ENCODE measurements at regions not wholly inside any gene's neighbourhood (a gene's known extent, or its start where the extent isn't known, plus 50 kb on each side); places are given as distances from the start of the nearest gene placed in this dataset.

- no peak for DNase-seq (ENCODE audit: low read depth)
These were observed 207.7 kb upstream of the CTAGE1 start for GRCh38 chr18:22625406-22625805.

DNA sequence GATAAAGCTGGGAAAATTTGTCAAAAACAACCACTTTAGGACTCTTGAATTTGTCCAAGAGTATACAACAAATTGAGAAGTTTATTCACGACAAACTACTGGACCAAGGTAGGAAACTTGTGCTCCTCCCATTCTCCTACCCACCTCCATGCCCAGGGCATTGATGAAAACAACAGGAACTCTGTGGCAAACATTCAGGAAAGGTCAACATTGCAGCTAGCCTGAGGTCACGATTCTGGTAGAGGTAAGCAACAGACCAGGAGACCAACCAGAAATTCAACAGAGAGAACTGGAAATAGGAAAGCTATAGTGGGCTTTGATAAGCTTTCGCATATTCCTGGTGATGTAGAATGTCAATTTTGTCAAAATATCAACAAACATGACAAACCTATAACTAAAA lies 209.1 kb upstream of the CTAGE1 start:
- DNase-seq (ENCODE audit: low read depth): no peak

GRCh38 chr18:22627506-22627905 lies 209.8 kb upstream of the CTAGE1 start:
- DNase-seq (ENCODE audit: low read depth): no peak

DNA sequence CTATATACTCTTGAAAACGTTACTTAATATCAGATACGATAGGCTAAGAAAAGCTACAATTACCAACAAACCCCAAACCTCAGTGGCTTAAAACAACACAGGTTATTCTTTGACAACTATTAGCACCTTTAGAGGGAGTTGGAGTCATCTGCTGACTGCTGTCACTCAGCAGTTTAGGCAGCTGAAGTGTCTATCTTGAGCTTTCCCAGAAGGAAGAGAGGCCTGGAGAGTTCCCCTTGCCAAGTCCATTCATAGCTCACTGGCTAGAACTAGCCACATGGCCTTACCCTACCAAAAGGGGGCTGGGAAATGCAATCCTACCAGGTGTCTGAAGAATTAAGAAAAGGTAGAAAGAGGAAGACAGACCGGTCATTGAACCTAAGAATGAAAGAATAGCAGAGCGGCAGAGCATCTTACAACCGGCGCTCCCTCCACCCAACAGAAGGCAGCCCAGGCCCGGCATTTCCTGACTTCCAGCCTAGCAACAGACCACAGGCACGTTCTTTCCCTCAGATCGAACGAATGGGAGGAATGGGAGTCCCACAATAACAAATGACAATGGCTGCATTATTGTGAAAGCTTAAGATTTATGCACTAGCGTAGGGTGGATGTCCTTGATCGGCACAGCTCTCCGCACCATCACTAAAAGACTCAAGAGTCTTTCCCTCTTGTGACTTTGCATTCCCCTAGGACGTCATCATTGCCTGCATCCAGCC lies 211.2 kb upstream of the CTAGE1 start:
- no peak for DNase-seq (ENCODE audit: low read depth)

- no peak for DNase-seq (ENCODE audit: low read depth)
These were observed 213.3 kb upstream of the CTAGE1 start for GRCh38 chr18:22630980-22631379.

DNA sequence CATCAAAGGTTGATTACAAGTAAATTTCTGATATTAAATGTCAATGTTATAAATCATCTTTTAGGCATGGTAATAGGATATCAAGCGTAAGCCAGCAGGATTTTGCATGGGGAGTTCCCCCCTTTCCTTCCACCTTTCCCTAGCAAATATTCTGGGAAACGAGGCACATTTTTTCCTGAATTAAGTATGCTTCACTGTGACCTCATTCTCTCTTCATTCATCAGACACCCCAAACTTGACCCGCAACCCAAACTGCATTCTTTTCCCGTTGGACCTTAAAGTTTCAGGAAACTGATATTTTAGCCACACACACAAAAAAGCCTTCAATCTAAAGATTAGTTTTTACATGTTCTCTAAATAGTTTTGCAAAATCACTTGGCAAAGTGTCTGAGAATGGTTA lies 214.5 kb upstream of the CTAGE1 start:
- DNase-seq (ENCODE audit: low read depth): no peak

- no peak for DNase-seq (ENCODE audit: low read depth)
These were observed 216.7 kb upstream of the CTAGE1 start for GRCh38 chr18:22634464-22634863.

DNA sequence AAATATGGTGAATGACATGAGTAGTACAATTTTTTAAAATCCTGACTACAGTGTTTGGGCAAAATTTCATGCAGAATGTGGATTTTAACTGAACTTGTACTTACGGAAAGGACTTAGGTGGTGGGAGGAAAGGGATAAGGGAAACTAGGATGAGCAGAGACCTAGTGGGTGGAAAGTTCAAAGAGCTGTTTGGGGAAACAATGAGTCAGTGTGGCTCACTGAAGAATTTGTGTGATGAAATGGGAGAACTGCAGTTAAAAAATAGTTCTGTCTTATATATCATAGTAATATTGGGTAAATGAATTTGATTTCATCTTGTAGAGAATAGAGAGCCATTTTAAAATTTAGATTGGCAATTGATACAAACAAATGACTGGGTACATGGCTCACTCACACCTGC lies 220.1 kb upstream of the CTAGE1 start:
- DNase-seq (ENCODE audit: low read depth): peak; percentile 70

DNA sequence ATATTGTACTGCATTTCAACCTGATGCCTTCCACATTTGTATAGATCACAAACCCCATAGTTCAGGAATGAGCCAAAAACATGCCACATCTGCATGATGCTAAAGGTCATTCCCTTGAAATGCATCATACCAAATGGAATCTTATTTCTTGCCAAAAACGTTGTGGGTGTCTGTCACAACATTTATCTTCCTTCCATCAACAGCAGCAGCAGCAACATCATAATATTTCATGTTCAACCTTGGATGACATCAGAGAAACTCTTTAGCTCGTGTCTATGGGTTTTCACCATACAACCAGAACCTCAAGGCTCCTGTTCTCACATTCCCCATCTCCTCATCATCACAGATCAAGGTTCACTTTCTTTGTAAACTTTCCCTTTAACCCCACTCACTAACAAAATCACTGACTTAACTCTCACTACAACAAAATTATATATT lies 221.3 kb upstream of the CTAGE1 start:
- DNase-seq (ENCODE audit: low read depth): peak; percentile 89

- no peak for DNase-seq (ENCODE audit: low read depth)
These were observed 221.8 kb upstream of the CTAGE1 start for GRCh38 chr18:22639561-22639960.

- no peak for DNase-seq (ENCODE audit: low read depth)
These were observed 222.6 kb upstream of the CTAGE1 start for GRCh38 chr18:22640281-22640842.

- no peak for DNase-seq (ENCODE audit: low read depth)
These were observed 224.2 kb upstream of the CTAGE1 start for GRCh38 chr18:22641958-22642357.

GRCh38 chr18:22643731-22644130 lies 226.0 kb upstream of the CTAGE1 start:
- DNase-seq (ENCODE audit: low read depth): peak; percentile 50

DNA sequence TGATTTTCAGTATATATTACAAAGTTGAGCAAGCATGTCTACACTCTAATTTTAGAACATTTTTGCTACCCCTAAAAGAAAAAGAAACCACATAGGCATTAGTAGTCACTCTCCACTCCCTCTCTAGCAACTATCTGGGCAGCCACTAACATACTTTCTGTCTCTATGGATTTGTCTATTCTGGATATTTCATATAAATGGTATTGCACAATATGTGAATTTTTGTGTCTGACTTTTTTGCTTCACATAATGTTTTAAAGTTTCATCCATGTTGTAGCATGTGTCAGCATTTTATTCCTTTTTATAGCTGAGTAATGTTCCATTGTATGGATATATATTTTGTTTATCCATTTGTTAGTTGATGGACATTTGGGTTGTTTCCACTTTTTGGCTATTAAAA lies 232.5 kb upstream of the CTAGE1 start:
- DNase-seq (ENCODE audit: low read depth): peak; percentile 29

DNA sequence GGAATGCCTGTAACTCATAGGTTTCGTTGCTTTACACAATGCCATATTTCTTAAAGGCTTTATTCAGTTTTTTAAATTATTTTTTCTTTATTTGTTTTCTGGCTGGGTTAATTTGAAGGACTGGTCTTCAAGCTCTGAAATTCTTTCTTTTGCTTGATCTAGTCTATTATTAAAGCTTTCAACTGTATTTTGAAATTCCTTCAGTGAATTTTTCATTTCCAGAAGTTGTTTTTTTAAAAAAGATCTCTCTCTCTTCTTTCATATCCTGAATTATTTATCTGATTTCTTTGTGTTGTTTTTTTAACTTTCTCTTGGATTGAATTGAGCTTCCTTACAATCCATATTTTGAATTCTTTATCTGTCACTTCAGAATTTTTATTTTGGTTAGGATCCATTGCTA lies 239.9 kb upstream of the CTAGE1 start:
- DNase-seq (ENCODE audit: low read depth): no peak

GRCh38 chr18:22658318-22658717 lies 240.6 kb upstream of the CTAGE1 start:
- DNase-seq (ENCODE audit: low read depth): no peak

DNA sequence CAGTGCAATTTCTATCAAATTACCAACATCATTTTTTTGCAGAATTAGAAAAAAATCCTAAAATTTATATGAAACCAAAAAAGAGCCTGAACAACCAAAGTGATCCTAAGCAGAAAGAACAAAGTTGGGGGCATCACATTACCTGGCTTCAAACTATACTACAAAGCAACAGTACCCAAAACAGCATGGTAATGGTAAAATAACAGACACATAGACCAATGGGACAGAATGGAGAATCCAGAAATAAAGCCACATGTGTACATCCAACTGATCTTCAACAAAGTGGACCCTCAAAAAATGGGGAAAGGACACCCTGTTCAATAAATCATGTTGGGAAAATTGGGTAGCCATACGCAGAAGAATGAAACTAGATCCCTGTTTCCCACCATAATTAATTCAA lies 245.7 kb upstream of the CTAGE1 start:
- no peak for DNase-seq (ENCODE audit: low read depth)

- no peak for DNase-seq (ENCODE audit: low read depth)
These were observed 248.8 kb upstream of the CTAGE1 start for GRCh38 chr18:22666411-22666940.

DNA sequence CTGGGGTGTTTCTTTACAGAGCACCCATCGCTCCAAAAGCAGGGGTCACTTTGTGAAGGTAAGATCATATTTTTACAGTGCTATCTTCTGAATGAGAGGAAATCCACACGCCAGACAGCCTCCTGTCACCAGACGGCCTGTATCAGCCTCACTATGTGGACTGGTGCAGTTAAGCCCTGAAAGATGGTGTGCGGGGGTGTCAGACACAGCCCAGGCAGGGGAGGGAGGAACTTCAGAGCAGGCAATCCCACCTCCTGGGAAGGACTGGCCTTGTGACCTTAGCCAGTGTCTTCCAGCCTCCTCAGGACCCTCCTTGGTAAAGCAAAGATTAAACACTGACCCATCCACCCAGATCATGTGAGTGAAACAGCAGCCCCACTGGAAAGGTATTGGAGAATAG lies 249.4 kb upstream of the CTAGE1 start:
- no peak for DNase-seq (ENCODE audit: low read depth)

DNA sequence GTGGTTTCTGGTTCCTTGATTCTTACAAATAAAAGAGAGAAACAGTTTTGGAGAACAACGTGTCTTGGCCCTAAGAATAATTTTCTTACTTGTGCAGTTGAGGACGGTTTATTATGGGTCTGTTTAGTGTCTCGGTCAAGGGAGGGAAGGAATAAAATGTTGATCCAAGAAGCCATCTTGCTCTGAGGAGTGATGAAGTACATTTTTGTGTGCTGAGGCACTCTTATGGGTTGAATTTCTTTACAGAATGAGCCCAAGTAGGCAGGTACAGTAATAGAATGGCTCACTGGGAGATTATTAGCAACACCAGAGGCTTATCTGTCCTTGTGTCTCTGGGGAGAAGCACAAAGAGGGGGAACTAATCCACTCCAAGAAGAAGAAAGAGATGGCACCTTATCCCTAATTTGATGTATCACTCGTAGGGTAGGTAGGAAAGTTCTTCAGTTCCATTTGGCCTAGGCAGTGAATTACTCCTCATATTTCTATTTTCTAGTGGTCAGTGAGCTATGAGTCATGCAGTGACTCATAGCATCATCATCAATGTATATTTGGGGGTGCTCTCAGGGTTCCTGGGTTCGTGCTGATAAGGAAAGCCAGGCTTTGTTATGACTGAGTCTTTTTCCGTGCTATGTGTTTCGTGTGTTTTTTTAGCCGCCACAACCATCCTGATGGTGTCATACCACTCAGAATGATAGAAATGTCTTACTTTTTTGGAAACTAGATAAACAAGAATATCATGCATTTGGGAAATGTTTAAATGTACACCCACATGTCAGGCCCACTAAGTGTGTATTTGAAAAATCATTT lies 250.1 kb upstream of the CTAGE1 start:
- DNase-seq (ENCODE audit: low read depth): peak; percentile 96

GRCh38 chr18:22668496-22668895 lies 250.8 kb upstream of the CTAGE1 start:
- peak; percentile 50 for DNase-seq (ENCODE audit: low read depth)

GRCh38 chr18:22670914-22671313 lies 253.2 kb upstream of the CTAGE1 start:
- DNase-seq (ENCODE audit: low read depth): no peak

Measured in EH (cell line).